ENCODE measurements at regions not wholly inside any gene's neighbourhood (a gene's known extent, or its start where the extent isn't known, plus 50 kb on each side); places are given as distances from the start of the nearest gene placed in this dataset.

- TF ChIP-seq CTCF (IDR thresholded peaks at IDR 0.05) (no peak), POLR2A (IDR thresholded peaks at IDR 0.05) (no peak), EP300 (IDR thresholded peaks at IDR 0.05; ENCODE audit: low read depth) (no peak), POLR2AphosphoS5 (IDR thresholded peaks at IDR 0.05) (no peak)
These were observed 131.8 kb upstream of the C14orf180 start for GRCh38 chr14:104447750-104448149.
